ENCODE measurements at regions not wholly inside any gene's neighbourhood (a gene's known extent, or its start where the extent isn't known, plus 50 kb on each side); places are given as distances from the start of the nearest gene placed in this dataset.

- Mint-ChIP-seq H3K27me3 (ENCODE audit: insufficient read depth, unreplicated experiment) (no peaks in the 10 kb centered on the region), H3K4me3 (ENCODE audit: unreplicated experiment) (no peak overlapping the region), H3K9me3 (ENCODE audit: unreplicated experiment) (no peaks in the 10 kb centered on the region), H3K27ac (ENCODE audit: low read depth, unreplicated experiment) (no peak overlapping the region), H3K4me1 (ENCODE audit: insufficient read depth, unreplicated experiment) (peaks cover 18% of the 10 kb centered on the region), H3K36me3 (ENCODE audit: insufficient read depth, unreplicated experiment) (no peaks in the 10 kb centered on the region)
- DNase-seq (ENCODE audit: unreplicated experiment) = no peak
- POLR2A ChIA-PET = interaction anchor here (0.6 to 0.9 kb wide), 2 partner anchors 188 to 282 kb away, joined by 3 read pairs; partner anchors contain the start of gene ADGRF4
- intact Hi-C loops (cut with micrococcal nuclease) = no loop called here
- BruUV-seq (replicated peaks) = no TSS peak
- TF ChIP-seq CTCF (IDR thresholded peaks at IDR 0.05; ENCODE audit: unreplicated experiment) = no peak
- CTCF ChIA-PET = interaction anchor here (0.7 kb wide), 2 partner anchors 26 to 70 kb away, joined by 3 read pairs; no protein-coding TSS in a partner anchor
These were observed 60.9 kb upstream of the CD2AP start for GRCh38 chr6:47416396-47417345.

GRCh38 chr6:47419621-47420020 is 58.0 kb upstream of the CD2AP start:
- BruUV-seq (replicated peaks) = no TSS peak
- Mint-ChIP-seq H3K9me3 (ENCODE audit: unreplicated experiment) (no peaks in the 10 kb centered on the region), H3K36me3 (ENCODE audit: insufficient read depth, unreplicated experiment) (no peaks in the 10 kb centered on the region), H3K4me1 (ENCODE audit: insufficient read depth, unreplicated experiment) (peaks cover 7% of the 10 kb centered on the region), H3K27me3 (ENCODE audit: insufficient read depth, unreplicated experiment) (no peaks in the 10 kb centered on the region), H3K27ac (ENCODE audit: low read depth, unreplicated experiment) (no peak overlapping the region), H3K4me3 (ENCODE audit: unreplicated experiment) (no peak overlapping the region)
- no peak for TF ChIP-seq CTCF (IDR thresholded peaks at IDR 0.05; ENCODE audit: unreplicated experiment)
- ChIA-PET POLR2A (interaction anchor here (3.1 kb wide), 1 partner anchor 58 kb away, joined by 12 read pairs; the partner anchor contains the start of gene CD2AP), CTCF (interaction anchor here (0.6 to 1.0 kb wide), 2 partner anchors 8 to 212 kb away, joined by 3 read pairs; no protein-coding TSS in a partner anchor)
- intact Hi-C loops (cut with micrococcal nuclease) = no loop called here
- DNase-seq (ENCODE audit: unreplicated experiment) = no peak

GRCh38 chr6:47420394-47421371 is 56.9 kb upstream of the CD2AP start:
- POLR2A ChIA-PET = interaction anchor here (3.1 kb wide), 1 partner anchor 57 kb away, joined by 12 read pairs; the partner anchor contains the start of gene CD2AP
- Mint-ChIP-seq H3K4me1 (ENCODE audit: insufficient read depth, unreplicated experiment) (no peaks in the 10 kb centered on the region), H3K9me3 (ENCODE audit: unreplicated experiment) (no peaks in the 10 kb centered on the region), H3K4me3 (ENCODE audit: unreplicated experiment) (no peak overlapping the region), H3K36me3 (ENCODE audit: insufficient read depth, unreplicated experiment) (no peaks in the 10 kb centered on the region), H3K27ac (ENCODE audit: low read depth, unreplicated experiment) (no peak overlapping the region), H3K27me3 (ENCODE audit: insufficient read depth, unreplicated experiment) (no peaks in the 10 kb centered on the region)
- TF ChIP-seq CTCF (IDR thresholded peaks at IDR 0.05; ENCODE audit: unreplicated experiment) = no peak
- intact Hi-C loops (cut with micrococcal nuclease) = no loop called here
- peak; percentile 11 for DNase-seq (ENCODE audit: unreplicated experiment)
- CTCF ChIA-PET = interaction anchor here (0.6 to 1.0 kb wide), 4 partner anchors 9 to 211 kb away, joined by 3 to 7 read pairs (median 3); no protein-coding TSS in a partner anchor
- BruUV-seq (replicated peaks) = no TSS peak
